DMS 273 treated with DMSO at 0.1 percent for 48 hours (cell line): ENCODE measurements at regions not wholly inside any gene's neighbourhood (a gene's known extent, or its start where the extent isn't known, plus 50 kb on each side); places are given as distances from the start of the nearest gene placed in this dataset.
"Not testable (repeated sequence)": the region's sequence is repeated elsewhere in the genome, so short reads cannot be mapped to it uniquely, and the experiment has no call there.

Experiments
- DNase-seq: peaks from one replicate; lab custom pipeline; 2025; lab: John Stamatoyannopoulos, UW

DNA sequence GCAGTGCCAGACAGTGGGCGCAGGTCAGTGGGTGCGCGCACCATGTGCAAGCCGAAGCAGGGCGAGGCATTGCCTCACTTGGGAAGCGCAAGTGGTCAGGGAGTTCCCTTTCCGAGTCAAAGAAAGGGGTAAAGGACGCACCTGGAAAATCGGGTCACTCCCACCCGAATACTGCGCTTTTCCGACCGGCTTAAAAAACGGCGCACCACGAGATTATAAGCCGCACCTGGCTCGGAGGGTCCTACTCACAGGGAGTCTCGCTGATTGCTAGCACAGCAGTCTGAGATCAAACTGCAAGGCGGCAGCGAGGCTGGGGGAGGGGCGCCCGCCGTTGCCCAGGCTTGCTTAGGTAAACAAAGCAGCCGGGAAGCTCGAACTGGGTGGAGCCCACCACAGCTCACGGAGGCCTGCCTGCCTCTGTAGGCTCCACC, 77.9 kb downstream of the NR4A2 start:
- not testable (repeated sequence) for DNase-seq

DNA sequence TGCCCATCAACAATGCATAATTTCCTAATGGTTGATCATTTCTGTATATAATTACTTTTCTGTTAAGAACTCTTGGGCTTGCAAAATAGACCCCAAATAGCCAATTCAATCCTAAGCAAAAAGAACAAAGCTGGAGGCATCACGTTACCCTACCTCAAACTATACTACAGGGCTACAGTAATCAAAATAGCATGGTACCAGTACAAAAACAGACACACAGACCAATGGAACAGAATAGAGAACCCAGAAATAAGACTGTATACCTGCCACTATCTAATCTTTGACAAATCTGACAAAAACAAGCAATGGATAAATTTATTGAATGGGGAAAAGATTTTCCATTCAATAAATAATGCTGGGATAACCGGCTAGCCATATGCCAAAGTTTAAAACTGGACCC, 78.8 kb downstream of the NR4A2 start:
- no peak for DNase-seq

DNA sequence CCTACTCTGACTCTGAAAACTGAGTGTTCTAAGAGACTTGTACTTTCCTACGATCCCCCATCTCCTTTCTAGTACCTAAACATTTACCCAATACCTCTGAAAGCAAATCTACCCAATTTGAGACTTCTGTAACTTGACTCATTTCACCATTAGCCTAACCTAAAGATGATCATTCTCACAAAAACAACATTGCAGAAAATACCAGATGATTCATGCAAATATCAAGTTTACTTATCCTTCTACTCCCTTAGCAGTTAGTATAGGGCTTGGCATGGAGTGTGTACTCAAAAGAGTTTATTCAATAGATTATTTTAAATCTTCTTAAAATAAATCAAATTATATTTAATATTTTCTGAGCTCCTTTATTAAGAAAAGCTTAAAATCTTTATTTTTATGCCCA, 89.6 kb downstream of the NR4A2 start:
- DNase-seq, result no peak

DNA sequence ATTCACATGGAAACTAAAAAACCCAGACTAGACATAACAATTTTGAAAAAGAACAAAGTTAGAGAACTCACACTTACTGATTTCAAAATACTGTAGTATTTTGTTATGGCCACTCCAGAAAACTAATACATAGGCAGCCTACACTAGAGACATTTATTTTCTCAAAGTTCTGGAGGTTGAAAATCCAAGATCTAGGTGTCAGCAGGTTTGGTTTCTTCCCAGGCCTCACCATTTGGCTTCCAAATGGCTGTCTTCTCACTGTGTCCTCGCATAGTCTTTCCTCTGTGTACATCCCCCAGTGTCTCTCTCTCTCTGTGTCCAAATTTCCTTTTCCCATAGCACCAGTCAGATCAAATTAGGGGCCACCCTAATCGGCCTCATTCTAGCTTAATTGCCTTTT, 95.0 kb downstream of the NR4A2 start:
- no peak for DNase-seq

DNA sequence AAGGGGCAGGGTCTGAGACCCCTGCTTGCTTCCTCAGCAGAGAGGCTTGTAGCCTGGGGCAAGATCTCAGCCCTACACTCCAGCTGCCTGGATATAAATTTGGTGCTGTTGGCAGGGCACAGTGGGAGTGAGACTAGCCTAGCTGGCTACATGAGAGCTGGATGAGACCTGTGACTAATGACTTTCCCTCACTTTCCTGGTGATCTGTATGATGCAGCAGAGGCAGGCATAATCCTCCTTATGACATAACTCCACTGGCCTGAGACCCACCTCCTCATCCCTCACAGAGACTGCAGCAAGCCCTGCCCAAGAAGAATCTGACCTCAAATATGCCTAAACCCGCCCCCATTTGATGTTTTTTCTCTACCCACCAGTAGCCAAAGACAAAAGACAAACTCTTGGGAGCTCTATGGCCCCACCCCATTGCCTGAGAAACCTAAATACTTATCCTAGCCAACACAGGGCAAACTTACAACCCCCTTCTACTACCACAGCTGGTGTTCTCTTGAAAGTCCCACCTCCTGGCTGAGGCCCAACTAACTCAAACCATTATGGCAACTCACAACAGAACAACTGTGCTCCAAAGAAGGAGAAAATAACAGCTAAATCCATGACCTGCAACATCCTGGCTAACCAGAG, 102.7 kb downstream of the NR4A2 start:
- no peak for DNase-seq

DNA sequence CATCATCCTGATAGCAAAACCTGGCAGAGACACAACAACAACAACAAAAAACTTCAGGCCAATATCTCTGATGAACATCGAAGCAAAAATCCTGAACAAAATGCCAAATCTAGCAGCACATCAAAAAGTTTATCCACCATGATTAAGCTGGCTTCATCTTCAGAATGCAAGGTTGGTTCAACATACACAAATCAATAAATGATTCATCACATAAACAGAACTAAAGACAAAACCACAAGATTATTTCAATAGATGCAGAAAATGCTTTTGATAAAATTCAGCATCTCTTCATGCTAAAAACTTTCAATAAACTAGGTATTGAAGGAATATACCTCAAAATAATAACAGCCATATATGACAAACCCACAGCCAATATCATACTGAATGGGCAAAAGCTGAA, 109.2 kb downstream of the NR4A2 start:
- DNase-seq, result not testable (repeated sequence)

DNA sequence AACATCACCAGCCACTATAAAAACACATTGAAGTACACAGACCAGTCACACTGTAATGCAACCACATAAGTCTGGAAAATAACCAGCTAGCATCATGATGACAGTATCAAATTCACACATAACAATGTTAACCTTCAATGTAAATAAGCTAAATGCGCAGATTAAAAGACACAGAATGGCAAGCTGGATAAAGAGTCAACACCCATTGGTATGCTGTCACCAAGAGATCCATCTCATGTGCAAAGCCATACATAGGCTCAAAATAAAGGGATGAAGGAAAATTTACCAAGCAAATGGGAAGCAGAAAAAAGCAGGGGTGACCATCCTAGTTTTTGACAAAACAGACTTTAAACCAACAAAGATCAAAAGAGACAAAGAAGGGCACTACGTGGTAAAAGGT, 110.8 kb downstream of the NR4A2 start:
- DNase-seq, result no peak

DNA sequence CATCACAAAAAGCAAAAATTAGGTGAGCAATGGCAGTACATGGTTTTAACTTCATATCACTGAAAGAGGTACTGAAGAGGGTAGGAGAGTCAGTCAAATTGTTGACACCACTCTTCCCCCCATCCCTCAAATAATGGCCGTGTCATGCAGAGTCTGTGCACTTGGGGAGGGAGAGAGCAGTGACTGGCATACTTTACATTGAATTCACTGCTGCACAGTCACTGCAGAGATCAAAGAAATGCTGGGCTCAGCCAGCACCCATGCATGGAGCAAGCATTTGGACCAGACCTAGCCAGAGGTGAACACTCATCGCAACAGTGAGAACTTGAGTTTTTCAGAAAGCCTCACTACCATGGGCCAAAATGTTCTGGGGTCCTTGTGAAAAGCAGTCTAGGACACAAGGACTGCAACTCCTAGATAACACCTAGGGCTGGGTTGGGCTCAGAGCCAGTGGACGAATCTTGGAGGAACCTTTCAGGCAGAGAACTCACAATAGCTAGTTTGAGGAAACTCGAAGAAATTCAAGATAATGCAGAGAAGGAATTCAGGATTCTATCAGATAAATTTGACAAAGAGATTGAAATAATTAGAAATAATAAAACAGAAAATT, 112.9 kb downstream of the NR4A2 start:
- DNase-seq, result no peak

DNA sequence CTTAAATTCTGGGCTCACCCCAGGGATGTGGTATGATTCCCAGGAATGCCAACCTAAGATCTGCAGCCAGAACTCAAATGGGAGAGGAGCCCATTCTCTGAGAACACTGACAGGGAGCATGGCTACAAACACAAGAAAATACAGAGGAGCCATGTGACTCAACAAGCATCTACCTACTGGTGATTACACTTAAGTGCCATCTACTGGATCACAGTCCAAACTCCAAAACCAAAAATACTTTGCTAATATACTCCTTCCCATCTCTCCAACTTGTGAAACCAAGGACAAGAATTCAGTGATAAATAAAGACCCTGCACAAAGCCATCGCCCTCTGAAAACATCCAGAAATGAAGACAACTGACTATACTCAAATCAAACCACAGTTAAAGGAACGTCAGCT, 116.9 kb downstream of the NR4A2 start:
- DNase-seq, result no peak

DNA sequence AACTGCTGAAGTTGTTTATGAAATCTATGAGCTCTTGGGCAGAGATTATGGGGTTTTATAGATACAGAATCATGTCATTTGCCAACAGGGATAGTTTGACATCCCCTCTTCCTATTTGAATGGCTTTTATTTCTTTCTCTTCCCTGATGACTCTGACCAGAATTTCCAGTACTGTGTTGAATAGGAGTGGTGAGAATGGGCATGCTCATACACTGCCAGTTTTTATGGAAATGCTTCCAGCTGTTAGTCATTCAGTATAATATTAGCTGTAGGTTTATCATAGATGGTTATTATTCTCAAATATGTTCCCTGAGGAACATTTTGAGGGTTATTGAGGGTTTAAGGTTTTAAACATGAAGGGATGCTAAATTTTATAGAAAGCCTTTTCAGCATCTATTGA, 121.2 kb downstream of the NR4A2 start:
- no peak for DNase-seq

DNA sequence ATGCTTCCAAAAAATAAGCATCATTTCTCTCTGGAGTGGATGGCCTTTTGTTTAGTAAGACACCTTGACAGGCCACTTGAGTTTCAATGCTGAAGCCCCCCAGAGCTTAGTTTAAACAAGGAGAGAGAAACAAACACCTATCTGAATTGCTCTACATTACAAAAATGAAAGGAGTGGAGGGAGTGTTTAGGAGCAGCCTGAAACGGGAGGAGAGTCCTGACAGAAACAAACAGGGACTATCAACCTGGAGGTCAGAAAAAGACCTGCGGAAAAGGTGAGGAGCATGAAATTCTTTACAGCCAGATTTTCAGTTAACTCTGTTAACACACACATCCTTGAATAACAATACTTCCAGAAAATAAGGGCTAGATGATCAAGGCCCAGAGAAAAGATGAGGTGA, 126.2 kb downstream of the NR4A2 start:
- DNase-seq, result no peak

DNA sequence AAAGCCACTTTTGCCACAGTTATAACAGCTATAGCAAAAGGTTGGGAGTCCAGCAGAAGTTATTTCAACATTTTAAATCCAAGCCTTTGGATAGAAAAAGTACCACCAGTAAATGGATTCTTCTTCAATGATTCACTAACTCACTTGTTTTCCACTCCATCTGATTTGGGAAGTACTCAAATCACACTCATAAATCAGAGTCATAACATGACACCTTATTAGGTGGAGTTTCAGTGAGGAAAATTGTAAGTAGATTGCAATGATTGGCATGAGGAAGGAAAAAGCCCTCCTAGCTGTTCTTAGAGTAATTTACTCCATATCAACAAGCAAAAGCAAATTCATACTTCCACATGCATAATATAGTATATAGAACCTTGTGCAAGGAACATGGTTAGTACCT, 132.9 kb downstream of the NR4A2 start:
- no peak for DNase-seq

DNA sequence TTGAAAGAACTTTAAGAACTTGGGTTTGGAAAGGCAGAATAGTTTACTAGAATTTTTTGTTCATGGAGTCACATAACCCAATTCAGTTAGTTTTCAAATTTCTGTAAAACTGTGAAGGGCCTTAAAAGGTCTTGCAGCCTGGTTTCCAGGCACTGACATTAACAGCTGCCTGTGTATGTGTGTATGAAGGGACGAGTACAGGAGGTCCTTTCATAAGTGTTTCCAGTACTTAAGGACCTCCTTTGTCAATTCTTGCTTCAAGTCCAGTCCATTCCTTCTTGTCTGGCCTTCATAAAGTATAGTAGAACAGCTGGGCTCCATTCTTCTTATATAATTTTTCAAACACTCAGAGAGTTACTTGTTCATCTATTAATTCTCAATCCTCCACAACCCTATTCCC, 136.5 kb downstream of the NR4A2 start:
- no peak for DNase-seq

DNA sequence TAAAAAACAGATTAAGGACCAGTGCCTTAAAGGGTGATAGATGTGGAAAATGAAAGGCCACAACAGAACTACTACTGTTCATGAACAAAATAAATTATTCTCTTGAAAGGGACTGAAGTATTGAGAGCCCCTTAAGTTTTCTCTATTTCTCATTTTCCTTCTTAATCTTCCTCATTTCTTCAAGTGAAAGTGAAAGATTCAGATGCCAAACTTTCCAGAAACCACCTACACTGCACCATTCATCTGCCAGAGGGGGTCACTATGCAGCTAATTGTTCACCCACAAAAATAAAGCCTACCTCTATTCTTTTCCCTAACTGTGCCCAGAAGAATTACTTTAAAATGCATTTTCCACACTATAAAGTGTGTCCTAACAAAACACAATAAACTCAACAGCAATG, 140.1 kb downstream of the NR4A2 start:
- no peak for DNase-seq

DNA sequence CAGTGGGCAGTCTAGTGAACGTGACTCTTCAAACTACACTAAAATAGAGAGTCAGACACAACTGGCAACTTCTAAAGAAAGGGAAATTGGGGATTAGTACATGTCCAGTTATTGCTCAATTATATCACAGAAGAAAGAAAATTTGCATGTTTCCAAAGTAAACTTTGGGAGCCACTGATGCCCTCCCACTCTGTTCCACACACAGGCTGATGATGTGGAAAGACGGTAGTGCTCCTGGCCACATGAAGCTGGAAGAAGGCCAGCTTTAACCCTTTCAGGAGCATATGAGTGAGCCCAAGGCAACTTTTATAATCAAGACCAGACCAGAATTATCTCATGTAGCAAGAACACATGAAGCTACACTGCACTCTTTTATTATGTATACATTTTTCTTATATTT, 141.0 kb downstream of the NR4A2 start:
- DNase-seq, result no peak

DNA sequence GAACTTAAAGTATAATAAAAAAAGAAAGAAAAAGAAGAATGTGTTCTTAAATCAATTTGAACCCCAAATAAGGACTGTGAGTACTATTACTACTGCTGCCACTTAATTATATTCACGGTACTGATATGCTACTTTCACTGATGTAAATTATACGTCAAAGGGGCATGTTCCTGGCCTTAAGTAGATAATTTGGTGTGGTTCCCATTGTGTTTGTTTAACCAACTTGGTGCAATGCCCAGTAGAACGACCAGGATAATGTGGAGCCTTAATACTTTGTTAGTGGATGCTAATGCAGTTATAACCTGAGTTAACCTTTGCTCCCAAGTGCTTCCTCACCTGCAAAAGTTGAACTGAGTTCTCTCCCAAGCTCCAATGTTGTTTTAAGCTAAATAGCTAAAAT, 142.0 kb downstream of the NR4A2 start:
- no peak for DNase-seq

DNA sequence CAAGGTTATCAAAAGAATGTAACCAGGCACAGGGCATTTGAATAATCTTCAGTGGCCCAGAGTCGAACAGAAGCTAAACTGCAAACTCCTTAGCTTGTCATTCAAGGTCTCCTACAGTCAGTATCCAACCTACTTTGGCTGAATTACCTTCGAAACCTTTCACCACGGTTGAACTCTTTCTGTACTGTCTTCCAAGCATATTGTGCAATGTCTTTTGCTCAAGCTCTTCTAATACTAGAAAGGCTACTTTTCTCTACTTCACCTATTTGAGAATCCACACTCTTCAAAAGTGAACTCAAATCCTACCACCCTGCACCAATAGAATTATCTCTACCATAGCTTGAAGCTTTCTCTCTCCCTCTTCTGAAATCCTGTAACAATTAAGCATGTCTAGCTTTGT, 142.9 kb downstream of the NR4A2 start:
- DNase-seq, result no peak

DNA sequence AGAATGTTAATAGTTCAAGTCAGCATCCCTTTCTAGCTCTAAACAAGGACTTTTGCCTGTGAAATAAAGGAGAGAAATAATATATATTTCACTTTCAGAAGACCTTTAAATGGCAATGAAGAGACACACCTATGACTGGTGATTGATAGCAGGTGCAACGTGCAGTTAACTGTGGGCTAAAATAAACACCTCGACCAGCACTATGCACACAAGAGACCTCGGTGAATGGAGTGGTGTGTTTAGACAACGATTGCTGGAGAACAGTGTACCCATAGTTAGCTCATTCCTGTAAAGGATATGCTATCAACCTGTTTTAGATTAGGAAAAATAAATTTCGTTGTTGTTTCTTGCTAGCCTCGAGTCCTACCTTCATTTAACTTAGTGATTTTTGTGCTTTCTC, 143.4 kb downstream of the NR4A2 start:
- DNase-seq, result no peak

DNA sequence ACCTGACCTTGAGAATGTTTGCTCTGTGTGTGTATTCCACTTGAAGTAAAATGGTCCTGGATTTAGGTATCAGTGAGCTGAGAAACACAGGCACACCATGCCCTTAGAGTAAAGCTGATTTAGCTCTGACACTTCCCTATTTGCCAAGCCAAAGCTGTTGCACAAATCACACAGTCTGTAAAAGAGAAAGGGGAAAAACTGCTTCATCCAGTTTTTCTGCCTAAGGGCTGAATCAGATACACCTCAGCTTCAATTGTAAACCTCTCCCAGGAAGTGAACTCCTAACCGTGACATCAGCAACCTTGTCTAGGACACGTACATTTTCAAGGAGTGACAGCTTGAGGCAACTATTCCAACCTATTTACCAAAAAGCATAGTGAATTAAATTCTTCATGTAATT, 150.4 kb downstream of the NR4A2 start:
- DNase-seq, result no peak

DNA sequence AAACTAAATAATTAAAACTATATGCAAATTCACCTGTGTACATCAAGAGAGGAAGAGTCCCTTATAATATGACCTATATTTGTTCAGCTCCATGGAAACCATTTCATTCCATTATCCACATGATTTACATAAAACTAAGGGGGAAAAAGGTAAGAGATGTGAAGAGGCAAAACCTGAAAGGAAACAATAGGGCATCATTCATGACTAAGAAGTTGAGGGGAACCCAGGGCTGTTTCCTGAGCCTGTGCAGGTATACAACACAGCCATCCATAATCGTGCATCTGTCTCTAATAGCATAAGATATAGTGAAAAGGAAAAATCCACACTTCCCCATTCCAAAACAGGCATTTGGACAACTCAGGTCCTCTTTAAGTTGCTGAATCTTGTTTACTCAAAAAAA, 151.3 kb downstream of the NR4A2 start:
- DNase-seq, result no peak

DNA sequence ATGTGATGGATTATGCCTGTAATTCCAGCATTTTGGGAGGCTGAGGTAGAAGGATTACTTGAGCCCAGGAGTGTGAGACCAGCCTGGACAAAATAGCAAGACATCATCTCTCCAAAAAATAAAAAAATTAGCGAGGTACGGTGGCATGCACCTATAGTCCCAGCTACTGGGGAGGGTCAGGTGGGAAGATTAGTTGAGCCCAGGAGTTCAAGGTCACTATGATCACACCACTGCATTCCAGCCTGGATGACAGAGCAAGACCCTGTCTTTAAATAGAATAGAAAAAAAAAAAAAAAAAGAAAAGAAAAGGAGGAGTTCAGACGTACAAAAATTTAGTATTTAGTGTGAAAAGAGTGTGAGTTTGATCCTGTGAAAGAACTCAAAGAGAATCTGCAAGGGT, 154.9 kb downstream of the NR4A2 start:
- no peak for DNase-seq

DNA sequence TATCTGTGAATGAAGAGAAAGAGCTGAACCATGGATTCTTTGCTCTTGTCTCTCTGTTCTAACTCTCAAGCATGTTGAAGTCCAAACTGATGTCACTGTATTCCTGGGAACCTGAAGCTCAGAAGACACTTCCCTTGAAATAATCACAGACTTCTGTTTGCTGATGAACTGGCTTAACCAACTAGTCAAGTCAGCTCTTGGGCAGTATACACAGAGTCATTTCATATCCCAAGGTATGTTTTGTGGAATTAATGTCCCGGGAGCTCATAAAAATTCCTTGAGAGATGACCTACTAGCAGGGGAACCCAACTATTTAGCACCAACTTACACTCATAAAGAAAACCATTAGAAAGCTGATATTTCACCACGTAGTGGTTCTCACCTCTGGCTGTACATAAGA, 156.6 kb downstream of the NR4A2 start:
- no peak for DNase-seq

DNA sequence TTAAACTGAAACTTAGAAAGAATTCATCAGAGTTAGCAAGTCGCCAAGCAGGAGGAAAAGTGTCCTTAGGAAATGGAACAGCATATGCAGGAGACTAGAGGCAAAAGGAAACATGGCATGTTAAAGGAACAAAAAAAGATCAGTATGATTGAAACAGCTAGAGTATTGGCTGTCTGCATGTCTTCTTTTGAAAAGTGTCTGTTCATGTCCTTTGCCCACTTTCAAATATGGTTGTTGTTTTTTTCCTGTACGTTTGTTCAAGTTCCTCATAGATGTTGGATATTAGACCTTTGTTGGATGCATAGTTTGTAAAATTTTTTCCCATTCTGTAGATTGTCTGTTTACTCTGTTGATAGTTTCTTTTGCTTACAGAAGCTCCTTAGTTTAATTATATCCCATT, 161.6 kb downstream of the NR4A2 start:
- DNase-seq, result no peak

DNA sequence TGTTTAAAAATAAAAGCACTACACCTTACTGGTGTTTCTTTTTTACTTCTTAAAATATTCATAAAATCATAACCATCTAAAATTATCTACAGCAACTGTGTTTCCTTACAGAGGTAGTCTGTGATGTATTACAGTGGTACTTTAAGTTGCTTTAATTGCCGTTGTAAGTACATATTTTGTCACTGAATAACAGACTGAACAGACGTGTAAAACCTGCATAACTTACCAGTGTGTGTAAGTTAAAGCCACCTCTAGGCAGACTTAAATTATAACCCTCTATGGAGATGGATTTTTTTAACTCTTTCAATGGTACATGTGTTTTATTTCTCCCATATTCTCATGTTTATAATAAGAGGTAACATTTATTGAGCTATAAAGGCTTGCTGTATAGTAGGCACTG, 166.8 kb downstream of the NR4A2 start:
- no peak for DNase-seq
